H54 (cell line): ENCODE measurements at regions not wholly inside any gene's neighbourhood (a gene's known extent, or its start where the extent isn't known, plus 50 kb on each side); places are given as distances from the start of the nearest gene placed in this dataset.

ENCODE experiments used
- DNase-seq: peaks from one replicate; pipeline ENCODE4 v3.0.0; 2011; ENCODE audit warnings: low spot score, mixed read lengths; ENCODE audit not compliant: insufficient read length
- FAIRE-seq: peaks from 3 replicates; lab custom pipeline; 2011; peaks lifted over from hg19 to GRCh38; lab: Jason Lieb, UNC
- POLR2A ChIP-seq: IDR thresholded peaks from 2 replicates; pipeline ENCODE4 v1.6.1; 2011; ENCODE audit warnings: low read depth, mild to moderate bottlenecking, low read length

DNA sequence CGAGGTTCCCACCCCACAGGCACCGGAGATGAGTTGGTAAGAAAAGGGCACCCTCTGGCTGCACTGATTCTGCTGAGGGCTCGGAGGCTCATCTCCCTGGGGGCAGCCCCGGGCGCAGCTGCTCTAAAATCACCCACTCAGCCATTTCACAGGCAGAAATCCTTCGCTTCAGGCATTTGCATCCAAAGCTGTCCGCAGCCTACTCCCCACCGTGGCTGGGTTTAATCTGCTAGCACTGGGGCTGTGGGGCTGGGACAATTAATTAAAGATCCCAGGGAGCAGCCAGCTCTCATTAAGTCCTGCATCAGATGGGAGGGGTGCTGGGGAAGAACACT lies 104.3 kb upstream of the PRR20G start:
- no peak for FAIRE-seq
- no peak for DNase-seq
- no peak for TF ChIP-seq POLR2A

DNA sequence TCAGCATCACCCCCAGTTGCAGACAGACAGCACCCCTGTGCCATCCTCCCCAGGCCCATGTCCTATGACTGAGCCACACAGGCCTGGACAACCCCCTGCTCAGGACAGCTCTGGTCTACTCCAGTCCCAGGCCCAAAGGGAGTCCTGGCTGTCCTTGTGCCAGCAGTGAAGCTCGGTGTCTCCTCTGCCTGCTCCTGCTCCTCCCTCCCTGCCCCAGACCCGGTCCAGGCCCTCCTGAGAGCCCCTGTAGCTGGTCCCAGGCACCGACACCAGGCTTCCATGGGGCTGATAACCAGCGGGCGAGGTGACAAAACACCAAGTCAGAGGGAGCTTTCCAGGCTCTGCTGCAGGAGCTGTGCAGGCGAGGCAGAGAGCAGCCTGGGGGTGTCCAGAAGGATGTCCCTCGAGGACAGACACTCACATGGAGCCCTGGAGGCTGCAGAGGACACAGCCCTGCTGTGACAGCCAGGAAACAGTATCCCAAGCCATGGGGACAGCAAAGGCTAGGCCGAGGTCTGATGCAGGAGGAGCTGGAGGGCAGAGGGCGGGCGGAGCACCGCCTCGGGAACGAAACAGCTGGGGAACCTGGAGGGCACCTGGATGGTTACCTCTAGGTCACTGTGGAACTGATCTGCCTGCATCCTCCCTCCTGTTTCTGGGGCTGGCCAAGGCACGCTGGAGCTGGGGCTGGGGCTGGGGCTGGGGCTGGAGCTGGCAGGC lies 103.8 kb upstream of the PRR20G start:
- DNase-seq (no peak), FAIRE-seq (no peak)
- TF ChIP-seq POLR2A: no peak

DNA sequence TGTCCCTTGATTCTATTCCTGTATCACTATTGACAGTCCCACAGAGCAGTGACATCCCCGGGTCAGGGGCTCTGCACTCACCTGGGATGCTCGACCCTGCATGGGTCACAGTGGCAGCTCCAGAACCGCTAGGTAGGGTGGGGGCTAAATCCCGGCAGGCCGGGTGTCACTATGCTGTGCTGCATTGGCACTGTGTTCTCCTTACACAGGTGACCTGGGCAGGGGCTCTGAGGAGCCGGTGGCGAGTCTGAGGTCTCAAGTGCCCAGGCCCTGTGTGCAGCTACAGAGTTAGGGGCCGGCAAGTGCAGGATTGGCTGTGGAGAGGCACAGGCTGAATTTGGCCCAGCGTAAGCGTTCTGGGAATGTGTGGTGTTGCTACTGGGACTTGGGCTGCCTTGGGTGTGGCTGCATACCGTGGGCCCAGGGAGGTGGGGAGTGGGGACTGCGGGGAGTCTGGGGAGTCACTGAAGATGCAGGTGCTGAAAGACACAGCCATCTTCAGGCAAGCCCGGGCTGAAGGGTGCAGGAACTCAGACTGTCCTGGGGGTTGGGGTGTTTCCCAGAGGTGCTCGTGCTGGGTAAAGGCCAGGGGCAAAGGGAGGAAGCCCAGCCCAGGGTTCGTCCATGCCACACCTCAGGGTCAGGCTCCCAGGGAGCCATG lies 102.6 kb upstream of the PRR20G start:
- FAIRE-seq: no peak
- TF ChIP-seq POLR2A: no peak
- DNase-seq: no peak

GRCh38 chr3:127389913-127390312 lies 102.1 kb upstream of the PRR20G start:
- DNase-seq: no peak
- no peak for TF ChIP-seq POLR2A
- FAIRE-seq: no peak

- no peak for DNase-seq
- FAIRE-seq: no peak
- TF ChIP-seq POLR2A: no peak
Measured at GRCh38 chr3:127389420-127389819, 101.6 kb upstream of the PRR20G start.

GRCh38 chr3:127388427-127388826 lies 100.6 kb upstream of the PRR20G start:
- DNase-seq (no peak), FAIRE-seq (no peak)

GRCh38 chr3:127387556-127388153 lies 99.8 kb upstream of the PRR20G start:
- no peak for TF ChIP-seq POLR2A
- FAIRE-seq (no peak), DNase-seq (no peak)

More at GRCh38 chr3:127388427-127388826, 100.6 kb upstream of the PRR20G start:
- no peak for TF ChIP-seq POLR2A

DNA sequence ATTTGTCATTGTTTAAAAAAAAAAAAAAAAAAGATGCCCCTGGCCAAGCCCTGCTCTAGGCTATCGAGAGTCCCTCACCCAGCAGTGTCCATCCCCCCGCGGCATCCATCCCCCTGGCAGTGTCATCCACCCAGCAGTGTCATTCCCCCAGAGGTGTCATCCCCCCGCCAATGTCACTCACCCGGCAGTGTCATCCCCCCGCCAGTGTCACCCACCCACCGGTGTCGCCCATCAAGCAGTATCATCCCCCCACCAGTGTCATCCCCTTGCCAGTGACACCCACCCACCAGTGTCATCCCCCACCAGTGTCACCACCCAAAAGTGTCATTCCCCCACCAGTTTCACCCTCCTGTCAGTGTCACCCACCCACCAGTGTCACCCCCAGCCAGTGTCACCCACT lies 99.3 kb upstream of the PRR20G start:
- no peak for TF ChIP-seq POLR2A
- FAIRE-seq (no peak), DNase-seq (no peak)

- FAIRE-seq (no peak), DNase-seq (no peak)
- TF ChIP-seq POLR2A: no peak
Measured at GRCh38 chr3:127386490-127386889, 98.6 kb upstream of the PRR20G start.

- FAIRE-seq: no peak
- DNase-seq: no peak
- no peak for TF ChIP-seq POLR2A
Measured at GRCh38 chr3:127385540-127385870, 97.7 kb upstream of the PRR20G start.

DNA sequence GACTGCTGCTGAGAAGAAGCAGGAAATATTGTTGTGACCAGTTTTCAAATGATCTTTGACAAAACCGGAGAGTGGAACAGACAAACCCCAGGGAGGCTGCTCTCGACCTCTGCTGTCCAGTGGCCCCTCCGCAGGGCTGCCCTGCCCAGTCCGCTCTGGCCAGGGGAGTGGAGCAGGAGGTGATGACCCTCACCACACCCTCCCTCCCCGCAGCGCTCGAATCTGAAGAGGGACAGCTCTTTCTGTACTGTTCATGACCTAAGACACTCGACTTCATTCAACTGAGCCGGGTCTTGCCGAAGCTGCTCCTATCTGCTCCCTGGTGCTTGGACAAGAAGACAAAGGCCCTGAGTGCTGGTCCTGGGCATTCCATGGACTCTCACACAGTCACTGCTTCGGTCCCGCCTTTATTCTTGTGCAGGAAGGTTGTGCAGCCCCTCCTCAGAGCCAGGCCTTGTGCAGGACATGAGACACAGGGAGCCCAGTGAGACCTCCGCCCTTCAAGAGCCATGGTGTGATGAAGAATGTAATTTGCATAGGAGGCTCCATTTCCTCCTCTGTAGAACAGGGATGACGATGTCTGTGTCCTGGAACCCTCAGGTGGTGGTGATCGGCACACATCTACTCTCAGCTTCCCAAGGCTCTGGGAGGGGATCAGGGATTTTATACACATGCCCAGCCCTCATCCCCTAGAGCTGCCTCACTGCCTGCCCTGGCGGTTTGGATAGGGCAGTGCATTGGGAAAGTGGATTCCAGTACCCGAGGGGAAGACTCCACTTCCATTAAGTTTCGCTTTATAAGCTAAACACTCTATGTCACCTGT lies 97.1 kb upstream of the PRR20G start:
- no peak for FAIRE-seq
- DNase-seq: no peak
- no peak for TF ChIP-seq POLR2A

GRCh38 chr3:127383656-127384179 lies 95.9 kb upstream of the PRR20G start:
- DNase-seq (no peak), FAIRE-seq (no peak)
- no peak for TF ChIP-seq POLR2A

DNA sequence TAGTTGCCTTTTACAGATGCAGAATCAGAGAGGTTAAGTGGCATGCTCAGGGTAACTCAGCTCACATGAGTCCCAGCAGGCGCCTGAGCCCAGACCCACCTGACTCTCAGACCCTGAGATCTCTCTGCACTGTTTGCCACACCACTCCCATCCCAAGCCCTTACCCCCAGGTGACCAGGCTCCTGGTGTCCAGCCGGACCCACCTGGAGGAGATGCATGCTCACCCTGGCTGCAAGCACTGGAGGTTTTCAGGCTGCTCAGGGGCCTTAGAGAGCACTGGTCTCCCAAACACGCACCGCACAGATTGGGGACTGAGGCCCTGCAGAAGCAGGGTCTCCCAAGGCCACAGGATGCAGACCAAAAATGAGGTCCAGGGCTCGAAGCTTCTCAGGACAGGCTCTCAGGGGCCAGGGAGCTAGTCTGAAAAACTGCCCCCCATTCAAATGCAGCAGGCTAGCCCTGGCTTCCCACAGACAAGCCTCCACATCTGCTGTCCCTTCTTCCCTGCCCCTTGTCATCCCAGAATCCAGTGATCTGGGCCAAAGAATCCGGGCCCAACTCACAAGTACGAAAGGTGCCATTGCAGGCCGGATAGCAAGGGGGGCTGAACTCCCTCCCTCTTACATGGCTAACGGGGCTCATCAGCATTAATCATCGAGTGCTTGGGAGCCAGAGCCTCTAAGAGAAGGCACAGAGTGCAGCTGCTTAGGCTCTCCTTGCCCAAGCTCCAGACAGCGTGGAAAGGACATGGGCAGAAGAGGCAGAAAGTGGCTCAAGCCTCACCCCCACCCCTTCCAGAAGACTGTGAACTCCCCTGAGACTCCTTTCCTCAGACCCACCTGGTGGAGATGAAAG lies 90.2 kb upstream of the PRR20G start:
- DNase-seq: no peak
- TF ChIP-seq POLR2A: no peak
- FAIRE-seq: no peak
